ENCODE measurements at regions not wholly inside any gene's neighbourhood (a gene's known extent, or its start where the extent isn't known, plus 50 kb on each side); places are given as distances from the start of the nearest gene placed in this dataset.

GRCh38 chr4:27594922-27595321 is 734.3 kb downstream of the STIM2 start:
- Histone ChIP-seq H3K9me3 (ENCODE audit: control insufficient read depth, low read length) (no peaks in the 10 kb centered on the region), H3K4me1 (ENCODE audit: control insufficient read depth, insufficient read depth, low read length) (no peaks in the 10 kb centered on the region), H3K27me3 (ENCODE audit: control insufficient read depth, insufficient read depth, low read length, poor library complexity, severe bottlenecking) (no peaks in the 10 kb centered on the region), H3K27ac (ENCODE audit: insufficient read depth, low read depth, low read length, poor library complexity, severe bottlenecking) (no peak overlapping the region), H3K4me3 (ENCODE audit: insufficient read depth, low read depth, low read length) (no peak overlapping the region), H3K36me3 (ENCODE audit: control insufficient read depth, insufficient read depth, low read length) (no peaks in the 10 kb centered on the region)
- WGBS, 2 experiments: 87 to 93% methylated on average over 5 of the region's 5 CpGs

- H3K9me3 ChIP-seq (ENCODE audit: control insufficient read depth, low read length): no peaks in the 10 kb centered on the region
- no peak overlapping the region for H3K4me3 ChIP-seq (ENCODE audit: insufficient read depth, low read depth, low read length)
- 87 to 93% methylated on average over 10 of the region's 10 CpGs for WGBS, 2 experiments
- H3K27me3 ChIP-seq (ENCODE audit: control insufficient read depth, insufficient read depth, low read length, poor library complexity, severe bottlenecking): no peaks in the 10 kb centered on the region
- no peaks in the 10 kb centered on the region for H3K4me1 ChIP-seq (ENCODE audit: control insufficient read depth, insufficient read depth, low read length)
- H3K27ac ChIP-seq (ENCODE audit: insufficient read depth, low read depth, low read length, poor library complexity, severe bottlenecking): no peak overlapping the region
- H3K36me3 ChIP-seq (ENCODE audit: control insufficient read depth, insufficient read depth, low read length): no peaks in the 10 kb centered on the region
These were observed 735.1 kb downstream of the STIM2 start for GRCh38 chr4:27595571-27596360.

- H3K4me3 ChIP-seq (ENCODE audit: insufficient read depth, low read depth, low read length): no peak overlapping the region
- H3K36me3 ChIP-seq (ENCODE audit: control insufficient read depth, insufficient read depth, low read length): no peaks in the 10 kb centered on the region
- no peak overlapping the region for H3K27ac ChIP-seq (ENCODE audit: insufficient read depth, low read depth, low read length, poor library complexity, severe bottlenecking)
- H3K4me1 ChIP-seq (ENCODE audit: control insufficient read depth, insufficient read depth, low read length): no peaks in the 10 kb centered on the region
- no peaks in the 10 kb centered on the region for H3K9me3 ChIP-seq (ENCODE audit: control insufficient read depth, low read length)
- H3K27me3 ChIP-seq (ENCODE audit: control insufficient read depth, insufficient read depth, low read length, poor library complexity, severe bottlenecking): no peaks in the 10 kb centered on the region
These were observed 741.5 kb downstream of the STIM2 start for GRCh38 chr4:27602172-27602571.

- H3K4me3 ChIP-seq (ENCODE audit: insufficient read depth, low read depth, low read length): no peak overlapping the region
- WGBS, 2 experiments: 88 to 91% methylated on average over 1 to 3 of the region's 3 CpGs
These were observed 744.1 kb downstream of the STIM2 start for GRCh38 chr4:27604692-27605091.

GRCh38 chr4:27616166-27616565 is 755.5 kb downstream of the STIM2 start:
- H3K9me3 ChIP-seq (ENCODE audit: control insufficient read depth, low read length): no peaks in the 10 kb centered on the region
- no peak overlapping the region for H3K4me3 ChIP-seq (ENCODE audit: insufficient read depth, low read depth, low read length)
- no peaks in the 10 kb centered on the region for H3K27me3 ChIP-seq (ENCODE audit: control insufficient read depth, insufficient read depth, low read length, poor library complexity, severe bottlenecking)
- H3K36me3 ChIP-seq (ENCODE audit: control insufficient read depth, insufficient read depth, low read length): no peaks in the 10 kb centered on the region
- H3K27ac ChIP-seq (ENCODE audit: insufficient read depth, low read depth, low read length, poor library complexity, severe bottlenecking): no peak overlapping the region
- H3K4me1 ChIP-seq (ENCODE audit: control insufficient read depth, insufficient read depth, low read length): no peaks in the 10 kb centered on the region

More at GRCh38 chr4:27604692-27605091, 744.1 kb downstream of the STIM2 start:
- Histone ChIP-seq H3K27ac (ENCODE audit: insufficient read depth, low read depth, low read length, poor library complexity, severe bottlenecking) (no peak overlapping the region), H3K36me3 (ENCODE audit: control insufficient read depth, insufficient read depth, low read length) (no peaks in the 10 kb centered on the region), H3K27me3 (ENCODE audit: control insufficient read depth, insufficient read depth, low read length, poor library complexity, severe bottlenecking) (no peaks in the 10 kb centered on the region), H3K9me3 (ENCODE audit: control insufficient read depth, low read length) (no peaks in the 10 kb centered on the region), H3K4me1 (ENCODE audit: control insufficient read depth, insufficient read depth, low read length) (no peaks in the 10 kb centered on the region)

- Histone ChIP-seq H3K27ac (ENCODE audit: insufficient read depth, low read depth, low read length, poor library complexity, severe bottlenecking) (no peak overlapping the region), H3K27me3 (ENCODE audit: control insufficient read depth, insufficient read depth, low read length, poor library complexity, severe bottlenecking) (no peaks in the 10 kb centered on the region), H3K4me1 (ENCODE audit: control insufficient read depth, insufficient read depth, low read length) (no peaks in the 10 kb centered on the region), H3K36me3 (ENCODE audit: control insufficient read depth, insufficient read depth, low read length) (no peaks in the 10 kb centered on the region), H3K9me3 (ENCODE audit: control insufficient read depth, low read length) (no peaks in the 10 kb centered on the region), H3K4me3 (ENCODE audit: insufficient read depth, low read depth, low read length) (no peak overlapping the region)
These were observed 758.8 kb downstream of the STIM2 start for GRCh38 chr4:27619435-27619834.

- no peaks in the 10 kb centered on the region for H3K36me3 ChIP-seq (ENCODE audit: control insufficient read depth, insufficient read depth, low read length)
- H3K4me3 ChIP-seq (ENCODE audit: insufficient read depth, low read depth, low read length): no peak overlapping the region
- no peak overlapping the region for H3K27ac ChIP-seq (ENCODE audit: insufficient read depth, low read depth, low read length, poor library complexity, severe bottlenecking)
- no peaks in the 10 kb centered on the region for H3K27me3 ChIP-seq (ENCODE audit: control insufficient read depth, insufficient read depth, low read length, poor library complexity, severe bottlenecking)
- no peaks in the 10 kb centered on the region for H3K4me1 ChIP-seq (ENCODE audit: control insufficient read depth, insufficient read depth, low read length)
- H3K9me3 ChIP-seq (ENCODE audit: control insufficient read depth, low read length): no peaks in the 10 kb centered on the region
These were observed 760.2 kb downstream of the STIM2 start for GRCh38 chr4:27620886-27621285.

GRCh38 chr4:27624749-27625148 is 764.1 kb downstream of the STIM2 start:
- no peaks in the 10 kb centered on the region for H3K36me3 ChIP-seq (ENCODE audit: control insufficient read depth, insufficient read depth, low read length)
- H3K4me3 ChIP-seq (ENCODE audit: insufficient read depth, low read depth, low read length): no peak overlapping the region
- H3K9me3 ChIP-seq (ENCODE audit: control insufficient read depth, low read length): no peaks in the 10 kb centered on the region
- no peaks in the 10 kb centered on the region for H3K27me3 ChIP-seq (ENCODE audit: control insufficient read depth, insufficient read depth, low read length, poor library complexity, severe bottlenecking)
- H3K4me1 ChIP-seq (ENCODE audit: control insufficient read depth, insufficient read depth, low read length): no peaks in the 10 kb centered on the region
- no peak overlapping the region for H3K27ac ChIP-seq (ENCODE audit: insufficient read depth, low read depth, low read length, poor library complexity, severe bottlenecking)

GRCh38 chr4:27628609-27629008 is 768.0 kb downstream of the STIM2 start:
- Histone ChIP-seq H3K27ac (ENCODE audit: insufficient read depth, low read depth, low read length, poor library complexity, severe bottlenecking) (no peak overlapping the region), H3K9me3 (ENCODE audit: control insufficient read depth, low read length) (no peaks in the 10 kb centered on the region), H3K27me3 (ENCODE audit: control insufficient read depth, insufficient read depth, low read length, poor library complexity, severe bottlenecking) (no peaks in the 10 kb centered on the region), H3K36me3 (ENCODE audit: control insufficient read depth, insufficient read depth, low read length) (no peaks in the 10 kb centered on the region), H3K4me3 (ENCODE audit: insufficient read depth, low read depth, low read length) (no peak overlapping the region), H3K4me1 (ENCODE audit: control insufficient read depth, insufficient read depth, low read length) (no peaks in the 10 kb centered on the region)
- 94 to 95% methylated on average over 3 to 4 of the region's 4 CpGs for WGBS, 2 experiments

GRCh38 chr4:27629532-27630225 is 769.0 kb downstream of the STIM2 start:
- Histone ChIP-seq H3K27ac (ENCODE audit: insufficient read depth, low read depth, low read length, poor library complexity, severe bottlenecking) (no peak overlapping the region), H3K4me3 (ENCODE audit: insufficient read depth, low read depth, low read length) (no peak overlapping the region), H3K27me3 (ENCODE audit: control insufficient read depth, insufficient read depth, low read length, poor library complexity, severe bottlenecking) (no peaks in the 10 kb centered on the region), H3K36me3 (ENCODE audit: control insufficient read depth, insufficient read depth, low read length) (no peaks in the 10 kb centered on the region), H3K4me1 (ENCODE audit: control insufficient read depth, insufficient read depth, low read length) (no peaks in the 10 kb centered on the region), H3K9me3 (ENCODE audit: control insufficient read depth, low read length) (no peaks in the 10 kb centered on the region)
- 88 to 96% methylated on average over 5 of the region's 7 CpGs for WGBS, 2 experiments

Measured in ectodermal cell (in vitro differentiated cells).